ENCODE measurements at regions not wholly inside any gene's neighbourhood (a gene's known extent, or its start where the extent isn't known, plus 50 kb on each side); places are given as distances from the start of the nearest gene placed in this dataset.

DNA sequence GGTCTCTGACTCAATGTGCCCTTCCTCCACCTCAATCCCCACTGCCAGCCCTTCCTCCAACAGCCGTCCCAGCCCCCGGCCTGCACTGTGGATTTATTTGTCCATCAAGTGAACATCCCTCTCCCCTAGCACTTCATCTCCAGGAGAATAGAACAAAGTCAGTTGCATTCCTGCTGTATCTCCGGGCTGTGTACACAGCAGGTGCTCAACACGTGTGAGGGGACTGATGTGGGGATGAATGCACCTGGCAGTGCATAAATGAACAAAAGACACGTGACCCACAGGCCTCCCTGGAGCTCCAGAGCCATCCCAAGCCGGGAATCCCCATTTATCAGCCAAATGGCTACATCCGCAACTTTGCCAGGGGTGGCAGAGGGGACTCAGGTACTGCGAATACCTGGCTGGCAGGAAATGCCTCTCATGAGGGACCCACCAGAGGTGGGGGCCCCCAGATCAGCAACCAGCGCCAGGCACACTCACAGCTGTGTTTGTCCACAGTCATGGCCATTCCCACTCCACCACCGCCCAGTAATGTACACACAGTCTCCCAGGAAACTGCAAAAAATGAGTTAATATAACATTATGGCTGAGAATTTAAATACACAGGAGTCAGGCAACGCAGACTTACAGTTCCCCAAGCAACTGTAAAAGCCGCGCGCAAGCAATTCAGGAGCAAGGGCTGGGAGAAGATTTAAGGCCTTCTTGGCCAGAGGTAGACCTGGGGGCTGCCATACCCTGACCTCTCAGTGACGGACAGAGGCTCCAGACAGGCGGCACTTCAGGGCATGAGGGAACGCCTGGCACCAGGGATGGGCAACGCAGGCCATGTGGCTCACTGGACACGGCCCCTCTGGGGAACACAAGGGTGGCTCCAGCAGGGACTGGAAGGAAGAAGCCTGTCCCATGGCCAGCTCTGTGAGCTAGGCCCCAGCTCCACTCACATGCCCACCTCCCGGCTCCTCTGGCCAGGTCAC is 50.3 kb upstream of the TCF20 start:
- Histone ChIP-seq H3K4me1 (ENCODE audit: control insufficient read depth, extremely low read depth, insufficient read depth, low read length) (peaks cover 40% of the 10 kb centered on the region), H2AFZ (ENCODE audit: control insufficient read depth, low read length) (no peak overlapping the region), H4K20me1 (ENCODE audit: control insufficient read depth, extremely low read depth, insufficient read depth, low read length) (no peaks in the 10 kb centered on the region), H3K27ac (ENCODE audit: control insufficient read depth, insufficient read depth, low read length) (no peak overlapping the region), H3K9ac (ENCODE audit: control insufficient read depth, extremely low read depth, insufficient read depth, low read length) (no peak overlapping the region), H3K4me3 (ENCODE audit: control insufficient read depth in 2 of 3, extremely low read depth in 1 of 3, insufficient read depth in 2 of 3, low read depth in 1 of 3, low read length in 3 of 3) (no peak overlapping the region), H3K9me3 (ENCODE audit: control insufficient read depth, low read depth, low read length) (no peaks in the 10 kb centered on the region), H3K9me1 (ENCODE audit: control insufficient read depth, extremely low read depth, insufficient read depth, low read length) (no peaks in the 10 kb centered on the region), H3K4me2 (ENCODE audit: control insufficient read depth, extremely low read depth, insufficient read depth, low read depth, low read length) (no peak overlapping the region), H3K36me3 (ENCODE audit: control insufficient read depth in 2 of 2, extremely low read depth in 1 of 2, insufficient read depth in 2 of 2, low read length in 2 of 2) (no peaks in the 10 kb centered on the region), H3K27me3 (ENCODE audit: control insufficient read depth, extremely low read depth, insufficient read depth, low read length) (no peaks in the 10 kb centered on the region), H3K79me2 (ENCODE audit: control insufficient read depth, insufficient read depth, low read length) (no peaks in the 10 kb centered on the region)
- FAIRE-seq (no peak), DNase-seq (ENCODE audit: low read depth, low spot score) (no peak)
- no peak for TF ChIP-seq EZH2 (IDR thresholded peaks at IDR 0.05; ENCODE audit: low read length)
- TF ChIP-seq, protein P1, sequence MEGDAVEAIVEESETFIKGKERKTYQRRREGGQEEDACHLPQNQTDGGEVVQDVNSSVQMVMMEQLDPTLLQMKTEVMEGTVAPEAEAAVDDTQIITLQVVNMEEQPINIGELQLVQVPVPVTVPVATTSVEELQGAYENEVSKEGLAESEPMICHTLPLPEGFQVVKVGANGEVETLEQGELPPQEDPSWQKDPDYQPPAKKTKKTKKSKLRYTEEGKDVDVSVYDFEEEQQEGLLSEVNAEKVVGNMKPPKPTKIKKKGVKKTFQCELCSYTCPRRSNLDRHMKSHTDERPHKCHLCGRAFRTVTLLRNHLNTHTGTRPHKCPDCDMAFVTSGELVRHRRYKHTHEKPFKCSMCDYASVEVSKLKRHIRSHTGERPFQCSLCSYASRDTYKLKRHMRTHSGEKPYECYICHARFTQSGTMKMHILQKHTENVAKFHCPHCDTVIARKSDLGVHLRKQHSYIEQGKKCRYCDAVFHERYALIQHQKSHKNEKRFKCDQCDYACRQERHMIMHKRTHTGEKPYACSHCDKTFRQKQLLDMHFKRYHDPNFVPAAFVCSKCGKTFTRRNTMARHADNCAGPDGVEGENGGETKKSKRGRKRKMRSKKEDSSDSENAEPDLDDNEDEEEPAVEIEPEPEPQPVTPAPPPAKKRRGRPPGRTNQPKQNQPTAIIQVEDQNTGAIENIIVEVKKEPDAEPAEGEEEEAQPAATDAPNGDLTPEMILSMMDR (optimal IDR thresholded peaks at IDR 0.05 in 1 of 3, IDR thresholded peaks at IDR 0.05 in 1 of 3, conservative IDR thresholded peaks at IDR 0.05 in 1 of 3; ENCODE audit: extremely low read depth in 1 of 3, insufficient read depth in 2 of 3, low read length in 3 of 3), result no peak
- dilution Hi-C loops (cut with MboI; ENCODE audit: extremely low pct_ligation_motif_present, low sequenced_read_pairs), result no loop called here
